ENCODE measurements at regions not wholly inside any gene's neighbourhood (a gene's known extent, or its start where the extent isn't known, plus 50 kb on each side); places are given as distances from the start of the nearest gene placed in this dataset.

- no peaks in the 10 kb centered on the region for H3K27me3 ChIP-seq (ENCODE audit: insufficient read depth, poor library complexity, severe bottlenecking)
- no peak for DNase-seq (ENCODE audit: low read depth in 1 of 2, low spot score in 1 of 2)
Observed at GRCh38 chr16:9183682-9184353, 92.4 kb downstream of the HAPSTR1 start.

DNA sequence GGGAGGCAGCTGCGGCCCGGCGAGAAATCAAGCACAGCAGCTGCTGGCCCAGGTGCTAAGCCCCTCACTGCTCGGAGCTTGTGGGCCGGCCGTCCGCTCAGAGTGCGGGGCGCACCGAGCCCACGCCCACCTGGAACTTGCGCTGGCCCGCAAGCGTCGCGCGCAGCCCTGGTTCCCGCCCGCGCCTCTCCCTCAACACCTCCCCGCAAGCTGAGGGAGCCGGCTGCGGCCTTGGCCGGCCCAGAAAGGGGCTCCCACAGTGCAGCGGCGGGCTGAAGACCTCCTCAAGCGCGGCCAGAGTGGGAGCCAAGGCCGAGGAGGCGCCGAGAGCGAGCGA lies 92.9 kb downstream of the HAPSTR1 start:
- no peak for TF ChIP-seq SPI1 (IDR thresholded peaks at IDR 0.05; ENCODE audit: borderline replicate concordance, low read depth)
- no peak for TF ChIP-seq POLR2AphosphoS5 (IDR thresholded peaks at IDR 0.05; ENCODE audit: low read depth)
- TF ChIP-seq GABPA (IDR thresholded peaks at IDR 0.05; ENCODE audit: low read depth): no peak
- TF ChIP-seq, protein P1, sequence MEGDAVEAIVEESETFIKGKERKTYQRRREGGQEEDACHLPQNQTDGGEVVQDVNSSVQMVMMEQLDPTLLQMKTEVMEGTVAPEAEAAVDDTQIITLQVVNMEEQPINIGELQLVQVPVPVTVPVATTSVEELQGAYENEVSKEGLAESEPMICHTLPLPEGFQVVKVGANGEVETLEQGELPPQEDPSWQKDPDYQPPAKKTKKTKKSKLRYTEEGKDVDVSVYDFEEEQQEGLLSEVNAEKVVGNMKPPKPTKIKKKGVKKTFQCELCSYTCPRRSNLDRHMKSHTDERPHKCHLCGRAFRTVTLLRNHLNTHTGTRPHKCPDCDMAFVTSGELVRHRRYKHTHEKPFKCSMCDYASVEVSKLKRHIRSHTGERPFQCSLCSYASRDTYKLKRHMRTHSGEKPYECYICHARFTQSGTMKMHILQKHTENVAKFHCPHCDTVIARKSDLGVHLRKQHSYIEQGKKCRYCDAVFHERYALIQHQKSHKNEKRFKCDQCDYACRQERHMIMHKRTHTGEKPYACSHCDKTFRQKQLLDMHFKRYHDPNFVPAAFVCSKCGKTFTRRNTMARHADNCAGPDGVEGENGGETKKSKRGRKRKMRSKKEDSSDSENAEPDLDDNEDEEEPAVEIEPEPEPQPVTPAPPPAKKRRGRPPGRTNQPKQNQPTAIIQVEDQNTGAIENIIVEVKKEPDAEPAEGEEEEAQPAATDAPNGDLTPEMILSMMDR (IDR thresholded peaks at IDR 0.05; ENCODE audit: insufficient read depth, low read length): no peak
- no peak for TF ChIP-seq REST (IDR thresholded peaks at IDR 0.05; ENCODE audit: insufficient replicate concordance, low read depth)
- no peak overlapping the region for H3K4me3 ChIP-seq (replicated peaks; ENCODE audit: insufficient read depth, low read length)

More at GRCh38 chr16:9183682-9184353, 92.4 kb downstream of the HAPSTR1 start:
- TF ChIP-seq POLR2AphosphoS5 (IDR thresholded peaks at IDR 0.05; ENCODE audit: low read depth) (no peak), GABPA (IDR thresholded peaks at IDR 0.05; ENCODE audit: low read depth) (no peak), REST (IDR thresholded peaks at IDR 0.05; ENCODE audit: insufficient replicate concordance, low read depth) (no peak), SPI1 (IDR thresholded peaks at IDR 0.05; ENCODE audit: borderline replicate concordance, low read depth) (no peak)
- TF ChIP-seq, protein P1 (IDR thresholded peaks at IDR 0.05; ENCODE audit: insufficient read depth, low read length): no peak
- H3K4me3 ChIP-seq (replicated peaks; ENCODE audit: insufficient read depth, low read length): no peak overlapping the region
- no peak overlapping the region for H3K27ac ChIP-seq (replicated peaks)

DNA sequence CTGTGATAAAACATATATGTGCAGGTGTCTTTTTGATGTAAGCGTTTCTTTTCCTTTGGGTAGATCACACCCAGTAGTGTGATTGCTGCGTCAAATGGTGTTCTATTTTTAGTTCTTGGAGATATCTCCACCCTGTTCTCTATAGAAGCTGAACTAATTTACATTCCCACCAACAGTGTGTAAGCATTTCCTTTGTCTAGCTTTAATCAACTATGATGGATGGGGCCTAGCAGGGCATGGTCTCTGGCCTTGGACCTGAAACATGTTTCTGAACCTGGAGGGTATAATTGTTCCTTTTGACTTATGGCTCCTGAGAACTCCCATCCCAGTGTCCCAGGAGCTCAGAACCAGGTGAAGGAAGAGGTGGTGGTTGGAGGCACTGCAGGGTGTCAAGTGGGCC lies 93.9 kb downstream of the HAPSTR1 start:
- no peak overlapping the region for H3K4me3 ChIP-seq (replicated peaks; ENCODE audit: insufficient read depth, low read length)
- TF ChIP-seq POLR2AphosphoS5 (IDR thresholded peaks at IDR 0.05; ENCODE audit: low read depth) (no peak), SPI1 (IDR thresholded peaks at IDR 0.05; ENCODE audit: borderline replicate concordance, low read depth) (no peak), GABPA (IDR thresholded peaks at IDR 0.05; ENCODE audit: low read depth) (no peak), REST (IDR thresholded peaks at IDR 0.05; ENCODE audit: insufficient replicate concordance, low read depth) (no peak)
- TF ChIP-seq, protein P1 (IDR thresholded peaks at IDR 0.05; ENCODE audit: insufficient read depth, low read length): no peak

More for the DNA sequence above, 92.9 kb downstream of the HAPSTR1 start:
- Histone ChIP-seq H3K27me3 (ENCODE audit: insufficient read depth, poor library complexity, severe bottlenecking) (no peaks in the 10 kb centered on the region), H3K27ac (replicated peaks) (no peak overlapping the region)
- DNase-seq (ENCODE audit: low read depth in 1 of 2, low spot score in 1 of 2): no peak

More for the DNA sequence above, 93.9 kb downstream of the HAPSTR1 start:
- Histone ChIP-seq H3K27me3 (ENCODE audit: insufficient read depth, poor library complexity, severe bottlenecking) (no peaks in the 10 kb centered on the region), H3K27ac (replicated peaks) (no peak overlapping the region)
- no peak for DNase-seq (ENCODE audit: low read depth in 1 of 2, low spot score in 1 of 2)
